RWPE1 (cell line): ENCODE measurements at regions not wholly inside any gene's neighbourhood (a gene's known extent, or its start where the extent isn't known, plus 50 kb on each side); places are given as distances from the start of the nearest gene placed in this dataset.

Experiments
- CTCF ChIA-PET: fragments of 350-600 bp; sonication (Branson Sonifier 250); formaldehyde crosslinking; extraction: SDS; loops from one replicate; lab custom pipeline; 2021; lab: Yijun Ruan, JAX
- POLR2A ChIA-PET: fragments of 400-600 bp; formaldehyde crosslinking; extraction: SDS; loops from one replicate; lab custom pipeline; 2020; ENCODE audit warnings: antibody characterized with exemption; ENCODE audit not compliant: low non-redundant PET; lab: Yijun Ruan, JAX
- DNase-seq: peaks from one replicate; pipeline ENCODE4 v3.0.0; 2012; ENCODE audit warnings: low spot score
- H3K27ac ChIP-seq: fragments of 450-650 bp; 2 replicates; pipeline ENCODE4 v1.5.1; 2017
- TF ChIP-seq, protein P1 (sequence below): fragments of 450-650 bp; conservative IDR thresholded peaks from 2 replicates; pipeline ENCODE4 v1.5.1; 2017; ENCODE audit warnings: low read depth, mild to moderate bottlenecking

DNA sequence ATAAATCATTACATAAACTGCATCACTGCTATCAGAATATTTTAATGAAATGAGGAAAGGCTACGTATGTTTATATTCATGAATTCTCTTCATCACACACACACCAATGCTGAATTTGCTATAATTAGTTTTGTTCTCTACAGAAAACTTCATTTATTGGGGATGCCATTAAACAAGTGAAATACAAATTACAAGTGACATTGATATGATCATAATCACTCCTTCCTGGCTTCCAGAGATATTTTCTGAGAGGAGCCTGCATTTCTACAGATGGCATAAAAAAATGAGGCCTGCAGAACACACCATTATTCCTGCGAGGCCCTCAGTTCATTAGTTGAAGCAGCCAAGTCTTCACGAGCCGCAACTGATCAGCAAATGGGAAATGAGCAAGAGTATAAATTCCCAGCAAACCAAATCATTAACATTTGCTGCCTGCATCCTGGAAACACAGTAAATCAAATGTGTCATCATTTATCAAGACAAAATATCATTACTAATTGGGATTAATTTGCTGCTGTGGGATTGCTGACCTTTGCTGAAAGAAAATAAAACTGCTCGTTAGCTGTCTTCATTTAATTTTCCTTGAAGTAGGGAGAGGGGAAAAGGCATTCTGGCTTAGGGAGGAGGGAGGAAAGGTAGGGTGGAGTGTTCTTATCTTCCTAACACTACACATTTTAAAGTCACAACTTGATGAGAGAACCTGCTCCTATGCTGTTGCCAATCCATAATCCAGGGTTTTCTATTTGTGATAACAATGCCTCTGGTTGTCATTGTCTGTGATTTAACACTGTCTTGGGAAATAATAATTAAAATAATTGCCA is 921.9 kb downstream of the SQOR start:
- TF ChIP-seq, protein P1, sequence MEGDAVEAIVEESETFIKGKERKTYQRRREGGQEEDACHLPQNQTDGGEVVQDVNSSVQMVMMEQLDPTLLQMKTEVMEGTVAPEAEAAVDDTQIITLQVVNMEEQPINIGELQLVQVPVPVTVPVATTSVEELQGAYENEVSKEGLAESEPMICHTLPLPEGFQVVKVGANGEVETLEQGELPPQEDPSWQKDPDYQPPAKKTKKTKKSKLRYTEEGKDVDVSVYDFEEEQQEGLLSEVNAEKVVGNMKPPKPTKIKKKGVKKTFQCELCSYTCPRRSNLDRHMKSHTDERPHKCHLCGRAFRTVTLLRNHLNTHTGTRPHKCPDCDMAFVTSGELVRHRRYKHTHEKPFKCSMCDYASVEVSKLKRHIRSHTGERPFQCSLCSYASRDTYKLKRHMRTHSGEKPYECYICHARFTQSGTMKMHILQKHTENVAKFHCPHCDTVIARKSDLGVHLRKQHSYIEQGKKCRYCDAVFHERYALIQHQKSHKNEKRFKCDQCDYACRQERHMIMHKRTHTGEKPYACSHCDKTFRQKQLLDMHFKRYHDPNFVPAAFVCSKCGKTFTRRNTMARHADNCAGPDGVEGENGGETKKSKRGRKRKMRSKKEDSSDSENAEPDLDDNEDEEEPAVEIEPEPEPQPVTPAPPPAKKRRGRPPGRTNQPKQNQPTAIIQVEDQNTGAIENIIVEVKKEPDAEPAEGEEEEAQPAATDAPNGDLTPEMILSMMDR, result no peak
- DNase-seq, result no peak
- ChIA-PET CTCF (no interaction called here), POLR2A (no interaction called here)
- no peak overlapping the region for H3K27ac ChIP-seq

DNA sequence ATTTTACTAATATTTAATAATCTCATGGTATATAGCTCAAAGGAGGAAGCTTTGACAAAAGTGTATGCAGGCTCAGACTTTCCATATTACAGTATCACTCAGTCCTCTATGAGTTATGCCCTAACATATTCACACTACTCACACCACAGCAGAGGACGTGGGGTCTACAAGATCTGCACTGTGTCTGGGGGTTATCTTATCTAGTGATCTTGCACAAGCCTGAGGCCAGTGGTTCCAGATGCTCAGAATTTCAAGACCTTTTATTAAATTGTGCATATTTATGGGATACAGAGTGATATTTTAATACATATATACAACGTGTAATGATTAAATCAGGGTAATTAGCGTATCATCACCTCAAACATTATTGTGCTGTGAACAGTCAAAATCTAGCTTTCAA is 933.1 kb downstream of the SQOR start:
- no peak overlapping the region for H3K27ac ChIP-seq
- POLR2A ChIA-PET, result no interaction called here

DNA sequence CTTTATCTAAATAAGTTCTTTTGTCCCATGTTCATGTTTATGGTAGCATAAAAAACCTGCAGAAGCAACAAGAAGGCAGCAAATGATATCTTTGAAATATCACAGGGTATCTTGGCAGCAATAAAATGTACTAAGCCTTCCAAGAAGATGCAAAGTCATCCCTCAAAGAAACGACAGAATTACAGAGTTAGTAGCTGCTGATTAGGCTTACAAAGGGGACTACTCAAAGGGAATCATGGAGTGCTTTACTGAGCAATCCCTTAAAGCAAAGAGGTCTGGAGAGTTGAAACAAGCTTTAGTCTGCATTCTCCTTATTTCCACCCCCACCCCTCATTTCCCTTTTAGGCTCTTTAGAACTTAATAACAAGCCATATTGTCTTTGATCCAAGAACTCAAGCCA is 935.0 kb downstream of the SQOR start:
- no peak for DNase-seq
- H3K27ac ChIP-seq, result no peak overlapping the region
- TF ChIP-seq, protein P1, result no peak
- ChIA-PET POLR2A (no interaction called here), CTCF (no interaction called here)

More for the DNA sequence above, 933.1 kb downstream of the SQOR start:
- CTCF ChIA-PET, result interaction anchor here (0.7 kb wide), 1 partner anchor 297 kb away, joined by 5 read pairs; no protein-coding TSS in a partner anchor
- TF ChIP-seq, protein P1, result no peak
- DNase-seq, result no peak

DNA sequence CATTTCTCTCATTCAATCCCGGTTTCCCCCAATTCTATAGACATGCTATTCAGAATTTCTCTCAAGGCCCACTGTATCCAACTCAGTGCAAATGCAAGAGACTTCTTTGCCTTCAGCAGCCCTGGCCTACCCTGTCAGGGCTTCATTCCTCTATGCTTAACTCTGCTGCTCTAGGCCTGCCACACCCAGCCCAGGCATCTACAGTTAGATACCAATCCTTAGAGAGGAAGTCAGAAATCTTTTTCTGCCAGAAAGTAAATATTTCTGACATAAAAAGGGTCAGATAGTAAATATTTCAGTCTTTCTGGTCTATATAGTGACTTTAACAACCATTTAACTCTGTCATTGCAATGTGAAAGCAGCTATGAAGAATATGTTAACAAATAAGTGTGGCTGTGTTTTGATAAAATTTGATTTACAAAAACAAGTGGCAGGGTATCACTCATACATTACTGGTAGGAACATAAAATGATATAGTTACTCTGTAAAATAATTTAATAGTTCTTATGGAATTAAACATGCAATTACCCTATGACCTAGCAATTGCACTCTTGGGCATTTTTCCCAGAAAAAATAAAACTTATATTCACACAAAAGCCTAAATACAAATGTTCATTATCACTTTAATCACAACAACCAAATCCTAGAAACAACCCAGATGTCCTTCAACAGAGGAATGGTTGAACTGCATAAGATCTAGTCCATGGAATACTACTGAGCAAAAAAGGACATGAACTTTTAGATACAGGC is 942.0 kb downstream of the SQOR start:
- ChIA-PET CTCF (no interaction called here), POLR2A (no interaction called here)
- TF ChIP-seq, protein P1, result no peak
- DNase-seq, result no peak
- no peak overlapping the region for H3K27ac ChIP-seq

DNA sequence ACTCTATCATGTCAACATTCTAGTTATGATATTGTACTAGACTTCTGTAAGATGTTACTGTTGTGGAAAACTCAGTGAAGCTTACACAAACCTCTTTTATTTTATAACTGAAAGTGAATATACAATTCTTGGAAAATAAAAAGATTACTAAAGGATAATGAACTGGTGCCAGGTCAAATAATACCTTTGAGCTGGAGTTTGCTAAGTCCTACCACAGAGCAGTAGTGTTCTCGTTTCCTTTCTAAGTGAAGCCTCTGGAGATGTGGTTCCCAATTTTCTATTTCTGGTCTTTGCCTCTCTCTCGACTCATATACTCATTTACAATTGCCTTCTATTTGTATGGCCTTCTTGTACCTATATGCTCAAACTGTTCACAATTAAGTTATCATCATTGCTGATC is 942.9 kb downstream of the SQOR start:
- DNase-seq, result no peak
- H3K27ac ChIP-seq, result no peak overlapping the region
- POLR2A ChIA-PET, result no interaction called here
- TF ChIP-seq, protein P1, result no peak
- CTCF ChIA-PET, result no interaction called here

DNA sequence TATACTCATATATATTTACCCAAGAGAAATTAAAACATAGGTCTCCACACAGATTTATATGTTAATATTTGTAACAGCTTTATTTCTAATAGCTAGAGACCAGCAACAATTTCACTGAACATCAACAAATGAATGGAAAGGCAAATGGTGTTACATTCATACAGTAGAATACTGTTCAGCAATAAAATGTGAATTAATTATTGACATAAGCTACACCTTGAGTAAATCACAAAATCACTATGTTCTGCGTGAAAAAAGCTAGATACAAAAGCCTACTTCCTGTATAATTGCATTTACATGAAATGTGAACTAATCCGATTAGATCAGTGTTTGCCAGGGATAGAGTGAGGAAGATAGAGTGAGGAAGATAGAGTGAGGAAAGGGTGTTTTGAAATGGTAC is 945.7 kb downstream of the SQOR start:
- TF ChIP-seq, protein P1, result no peak
- POLR2A ChIA-PET, result no interaction called here
- DNase-seq, result no peak
- H3K27ac ChIP-seq, result no peak overlapping the region
- CTCF ChIA-PET, result no interaction called here
